HEK293T (cell line): ENCODE measurements at regions not wholly inside any gene's neighbourhood (a gene's known extent, or its start where the extent isn't known, plus 50 kb on each side); places are given as distances from the start of the nearest gene placed in this dataset.

Source experiments
- ARNT ChIP-seq: fragments of 450-650 bp; IDR thresholded peaks from 2 replicates; pipeline ENCODE4 v1.6.1; 2017; ENCODE audit warnings: mild to moderate bottlenecking
- BHLHE40 ChIP-seq: fragments of 450-650 bp; IDR thresholded peaks from 2 replicates; pipeline ENCODE4 v1.6.1; 2016; ENCODE audit warnings: mild to moderate bottlenecking, moderate library complexity, borderline replicate concordance
- ELF4 ChIP-seq: fragments of 450-650 bp; IDR thresholded peaks from 2 replicates; pipeline ENCODE4 v1.6.1; 2017; ENCODE audit warnings: antibody characterized with exemption
- FOXA1 ChIP-seq: fragments of 450-650 bp; IDR thresholded peaks from 2 replicates; pipeline ENCODE4 v1.6.1; 2016; ENCODE audit warnings: mild to moderate bottlenecking
- FOXM1 ChIP-seq: fragments of 450-650 bp; IDR thresholded peaks from 2 replicates; pipeline ENCODE4 v1.6.1; 2017; ENCODE audit warnings: mild to moderate bottlenecking, borderline replicate concordance
- L3MBTL2 ChIP-seq: fragments of 450-650 bp; conservative IDR thresholded peaks from 2 replicates; pipeline ENCODE4 v1.6.1; 2016; ENCODE audit warnings: mild to moderate bottlenecking
- LEF1 ChIP-seq: fragments of 450-650 bp; IDR thresholded peaks from 2 replicates; pipeline ENCODE4 v1.6.1; 2017; ENCODE audit warnings: mild to moderate bottlenecking, borderline replicate concordance
- NFRKB ChIP-seq: fragments of 450-650 bp; IDR thresholded peaks from 2 replicates; pipeline ENCODE4 v1.6.1; 2016; ENCODE audit warnings: mild to moderate bottlenecking, moderate library complexity
- SP1 ChIP-seq: fragments of 450-650 bp; IDR thresholded peaks from 2 replicates; pipeline ENCODE4 v1.6.1; 2017
- SUZ12 ChIP-seq: fragments of 450-650 bp; IDR thresholded peaks from 2 replicates; pipeline ENCODE4 v1.6.1; 2016; ENCODE audit warnings: mild to moderate bottlenecking
- TARDBP ChIP-seq: fragments of 450-650 bp; IDR thresholded peaks from 2 replicates; pipeline ENCODE4 v1.6.1; 2016

DNA sequence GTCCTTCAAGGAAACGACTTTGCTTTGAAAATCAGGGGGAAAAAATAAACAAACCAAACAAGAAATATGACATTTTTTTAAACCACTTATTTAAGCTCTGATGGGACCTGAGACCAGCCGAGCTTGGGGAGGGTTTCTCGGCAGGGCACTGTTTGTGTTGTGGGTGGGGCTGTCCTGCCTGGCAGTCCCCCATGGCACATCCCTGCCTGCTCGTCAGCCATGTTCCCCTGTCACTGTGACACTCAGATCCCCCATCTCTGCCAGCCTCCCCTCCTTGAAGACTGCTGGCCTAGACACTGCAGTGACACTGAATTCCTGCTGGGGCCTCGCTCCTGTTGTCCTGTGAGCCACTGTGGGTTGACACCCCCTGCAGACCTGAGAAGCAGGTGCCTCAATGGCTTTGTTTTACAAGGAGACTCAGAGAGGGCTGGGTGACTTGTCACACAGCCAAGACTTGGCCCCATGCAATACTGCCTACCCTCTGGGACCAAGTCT, 95.1 kb upstream of the PTPN1 start:
- no peak for TF ChIP-seq SUZ12
- TF ChIP-seq BHLHE40, result no peak
- TF ChIP-seq FOXA1, result no peak
- no peak for TF ChIP-seq L3MBTL2
- no peak for TF ChIP-seq NFRKB
- no peak for TF ChIP-seq ARNT
- no peak for TF ChIP-seq LEF1
- TF ChIP-seq FOXM1, result no peak
- no peak for TF ChIP-seq ELF4
- TF ChIP-seq SP1, result no peak
- no peak for TF ChIP-seq TARDBP
